Liver (tissue), 3 donors: ENCODE measurements at regions not wholly inside any gene's neighbourhood (a gene's known extent, or its start where the extent isn't known, plus 50 kb on each side); places are given as distances from the start of the nearest gene placed in this dataset.

Experiments used
- CTCF ChIP-seq: fragments of 150-350 bp; IDR thresholded peaks from 2 replicates; pipeline ENCODE4 v1.5.1; 2017; ENCODE audit warnings: improper control_type of control experiment, low read depth, low read length; ENCODE audit not compliant: missing input control
- EGR1 ChIP-seq, 2 donors: IDR thresholded peaks; 2 replicates each; pipeline ENCODE4 v1.6.1; 2016 to 2018; ENCODE audit warnings: antibody characterized with exemption in 2 of 2, low read depth in 2 of 2
- GABPA ChIP-seq, 2 donors: IDR thresholded peaks in 1 of 2; conservative IDR thresholded peaks in 1 of 2; 2 replicates each; pipeline ENCODE4 v1.6.1; 2016; ENCODE audit warnings: antibody characterized with exemption in 2 of 2, mild to moderate bottlenecking in 1 of 2, moderate library complexity in 1 of 2
- MAX ChIP-seq: IDR thresholded peaks from 2 replicates; pipeline ENCODE4 v1.6.1; 2016; ENCODE audit warnings: antibody characterized with exemption
- NR2F2 ChIP-seq: IDR thresholded peaks from 2 replicates; pipeline ENCODE4 v1.6.1; 2016; ENCODE audit warnings: antibody characterized with exemption
- RAD21 ChIP-seq, 2 donors: IDR thresholded peaks; 2 replicates each; pipeline ENCODE4 v1.6.1; 2016; ENCODE audit warnings: antibody characterized with exemption in 2 of 2, mild to moderate bottlenecking in 2 of 2
- REST ChIP-seq: IDR thresholded peaks from 2 replicates; pipeline ENCODE4 v1.6.1; 2016; ENCODE audit warnings: antibody characterized with exemption, mild to moderate bottlenecking
- RXRA ChIP-seq, 2 donors: IDR thresholded peaks; 2 replicates each; pipeline ENCODE4 v1.6.1; 2017 to 2018; ENCODE audit warnings: antibody characterized with exemption in 2 of 2, mild to moderate bottlenecking in 1 of 2
- TAF1 ChIP-seq: conservative IDR thresholded peaks from 2 replicates; pipeline ENCODE4 v1.6.1; 2016; ENCODE audit warnings: antibody characterized with exemption, mild to moderate bottlenecking
- YY1 ChIP-seq: IDR thresholded peaks from 2 replicates; pipeline ENCODE4 v1.6.1; 2016; ENCODE audit warnings: antibody characterized with exemption, mild to moderate bottlenecking
- ZBTB33 ChIP-seq: IDR thresholded peaks from 2 replicates; pipeline ENCODE4 v1.6.1; 2016; ENCODE audit warnings: antibody characterized with exemption
- donor health status: healthy.
- donor health status: healthy.

GRCh38 chr4:124390861-124391260, 321.7 kb downstream of the ANKRD50 start:
- TF ChIP-seq CTCF (no peak), MAX (no peak), RAD21 (IDR thresholded peaks at IDR 0.05) (no peak), RXRA (IDR thresholded peaks at IDR 0.05) (no peak), GABPA (IDR thresholded peaks at IDR 0.05 in 1 of 2, conservative IDR thresholded peaks at IDR 0.05 in 1 of 2) (no peak), TAF1 (no peak), YY1 (no peak), ZBTB33 (no peak), EGR1 (IDR thresholded peaks at IDR 0.05; ENCODE audit: low read depth in 2 of 2) (no peak), NR2F2 (no peak), REST (no peak)
